Neuron (in vitro differentiated cells): ENCODE measurements at regions not wholly inside any gene's neighbourhood (a gene's known extent, or its start where the extent isn't known, plus 50 kb on each side); places are given as distances from the start of the nearest gene placed in this dataset.
A peak's percentile ranks its signal among the peaks of the same experiment; 100 is the strongest.
"Not testable (repeated sequence)": the region's sequence is repeated elsewhere in the genome, so short reads cannot be mapped to it uniquely, and the experiment has no call there.

Experiments used
- H2AFZ ChIP-seq: one replicate; pipeline ENCODE4 v1.6.1; 2013; ENCODE audit warnings: low read depth, mild to moderate bottlenecking, inconsistent platforms, low read length, moderate library complexity
- H3K27me3 ChIP-seq: one replicate; pipeline ENCODE4 v1.6.1; 2013; ENCODE audit warnings: low read length; ENCODE audit not compliant: insufficient read depth
- H3K36me3 ChIP-seq: one replicate; pipeline ENCODE4 v1.6.1; 2013; ENCODE audit warnings: low read length; ENCODE audit not compliant: insufficient read depth
- H3K4me1 ChIP-seq: one replicate; pipeline ENCODE4 v1.6.1; 2013; ENCODE audit warnings: low read length; ENCODE audit not compliant: insufficient read depth
- H3K4me3 ChIP-seq: 2 replicates; pipeline ENCODE4 v1.5.1; 2013; ENCODE audit warnings: mild to moderate bottlenecking, low read length, moderate library complexity
- H3K9me3 ChIP-seq: one replicate; pipeline ENCODE4 v1.6.1; 2013; ENCODE audit warnings: low read length

- no peak overlapping the region for H3K4me3 ChIP-seq
- no peaks in the 10 kb centered on the region for H3K9me3 ChIP-seq
- no peaks in the 10 kb centered on the region for H3K4me1 ChIP-seq
- peaks cover 4% of the 10 kb centered on the region for H3K27me3 ChIP-seq
- no peak overlapping the region for H2AFZ ChIP-seq
- H3K36me3 ChIP-seq = no peaks in the 10 kb centered on the region
Measured at GRCh38 chr1:58855274-58856165, 71.7 kb upstream of the JUN start.

GRCh38 chr1:58856281-58856680, 72.4 kb upstream of the JUN start:
- not testable (repeated sequence) for H2AFZ ChIP-seq, H3K9me3 ChIP-seq, H3K36me3 ChIP-seq, H3K27me3 ChIP-seq, H3K4me3 ChIP-seq, H3K4me1 ChIP-seq

GRCh38 chr1:58857680-58858673, 74.1 kb upstream of the JUN start:
- Histone ChIP-seq H2AFZ (no peak overlapping the region), H3K9me3 (no peaks in the 10 kb centered on the region)

GRCh38 chr1:58859769-58860485, 76.1 kb upstream of the JUN start:
- Histone ChIP-seq H3K9me3 (no peaks in the 10 kb centered on the region), H3K36me3 (no peaks in the 10 kb centered on the region), H3K27me3 (peaks cover 4% of the 10 kb centered on the region), H3K4me1 (peaks cover 12% of the 10 kb centered on the region), H3K4me3 (no peak overlapping the region), H2AFZ (no peak overlapping the region)

More at GRCh38 chr1:58857680-58858673, 74.1 kb upstream of the JUN start:
- Histone ChIP-seq H3K4me1 (peaks cover 8% of the 10 kb centered on the region), H3K4me3 (no peak overlapping the region), H3K27me3 (peaks cover 4% of the 10 kb centered on the region), H3K36me3 (no peaks in the 10 kb centered on the region)

GRCh38 chr1:58861076-58861475, 77.2 kb upstream of the JUN start:
- Histone ChIP-seq H3K27me3 (peaks cover 4% of the 10 kb centered on the region), H3K4me3 (no peak overlapping the region), H3K36me3 (no peaks in the 10 kb centered on the region), H3K9me3 (no peaks in the 10 kb centered on the region), H3K4me1 (peaks cover 12% of the 10 kb centered on the region), H2AFZ (no peak overlapping the region)

GRCh38 chr1:58861506-58861905, 77.7 kb upstream of the JUN start:
- Histone ChIP-seq H3K9me3 (no peaks in the 10 kb centered on the region), H3K27me3 (peaks cover 4% of the 10 kb centered on the region), H3K4me1 (peaks cover 12% of the 10 kb centered on the region), H2AFZ (no peak overlapping the region), H3K4me3 (no peak overlapping the region), H3K36me3 (no peaks in the 10 kb centered on the region)

GRCh38 chr1:58862728-58863385, 79.0 kb upstream of the JUN start:
- H3K27me3 ChIP-seq = peaks cover 4% of the 10 kb centered on the region
- no peak overlapping the region for H3K4me3 ChIP-seq
- no peaks in the 10 kb centered on the region for H3K36me3 ChIP-seq
- H3K9me3 ChIP-seq = no peaks in the 10 kb centered on the region
- H2AFZ ChIP-seq = no peak overlapping the region
- peaks cover 12% of the 10 kb centered on the region for H3K4me1 ChIP-seq

- no peak overlapping the region for H3K4me3 ChIP-seq
- H3K27me3 ChIP-seq = peaks cover 4% of the 10 kb centered on the region
- no peak overlapping the region for H2AFZ ChIP-seq
- H3K9me3 ChIP-seq = no peaks in the 10 kb centered on the region
- no peaks in the 10 kb centered on the region for H3K36me3 ChIP-seq
- peaks cover 12% of the 10 kb centered on the region for H3K4me1 ChIP-seq
Measured at GRCh38 chr1:58864654-58865053, 80.8 kb upstream of the JUN start.

GRCh38 chr1:58866578-58866977, 82.7 kb upstream of the JUN start:
- no peaks in the 10 kb centered on the region for H3K36me3 ChIP-seq
- H3K27me3 ChIP-seq = no peaks in the 10 kb centered on the region
- H2AFZ ChIP-seq = no peak overlapping the region
- H3K4me1 ChIP-seq = peaks cover 12% of the 10 kb centered on the region
- no peak overlapping the region for H3K4me3 ChIP-seq
- no peaks in the 10 kb centered on the region for H3K9me3 ChIP-seq

GRCh38 chr1:58869638-58870297, 85.9 kb upstream of the JUN start:
- Histone ChIP-seq H3K36me3 (no peaks in the 10 kb centered on the region), H3K4me3 (no peak overlapping the region), H3K27me3 (no peaks in the 10 kb centered on the region), H3K4me1 (peaks cover 10% of the 10 kb centered on the region), H3K9me3 (no peaks in the 10 kb centered on the region), H2AFZ (no peak overlapping the region)

- no peak overlapping the region for H2AFZ ChIP-seq
- H3K36me3 ChIP-seq = no peaks in the 10 kb centered on the region
- H3K9me3 ChIP-seq = no peaks in the 10 kb centered on the region
- H3K4me3 ChIP-seq = no peak overlapping the region
- peaks cover 15% of the 10 kb centered on the region for H3K4me1 ChIP-seq
- no peaks in the 10 kb centered on the region for H3K27me3 ChIP-seq
Measured at GRCh38 chr1:58870298-58870676, 86.4 kb upstream of the JUN start.

- Histone ChIP-seq H3K9me3 (no peaks in the 10 kb centered on the region), H3K4me1 (peaks cover 23% of the 10 kb centered on the region), H3K27me3 (no peaks in the 10 kb centered on the region), H3K4me3 (peak overlapping the region; percentile 7), H2AFZ (peak overlapping the region; percentile 75), H3K36me3 (no peaks in the 10 kb centered on the region)
Measured at GRCh38 chr1:58874342-58874741, 90.5 kb upstream of the JUN start.
